ENCODE measurements at regions not wholly inside any gene's neighbourhood (a gene's known extent, or its start where the extent isn't known, plus 50 kb on each side); places are given as distances from the start of the nearest gene placed in this dataset.

DNA sequence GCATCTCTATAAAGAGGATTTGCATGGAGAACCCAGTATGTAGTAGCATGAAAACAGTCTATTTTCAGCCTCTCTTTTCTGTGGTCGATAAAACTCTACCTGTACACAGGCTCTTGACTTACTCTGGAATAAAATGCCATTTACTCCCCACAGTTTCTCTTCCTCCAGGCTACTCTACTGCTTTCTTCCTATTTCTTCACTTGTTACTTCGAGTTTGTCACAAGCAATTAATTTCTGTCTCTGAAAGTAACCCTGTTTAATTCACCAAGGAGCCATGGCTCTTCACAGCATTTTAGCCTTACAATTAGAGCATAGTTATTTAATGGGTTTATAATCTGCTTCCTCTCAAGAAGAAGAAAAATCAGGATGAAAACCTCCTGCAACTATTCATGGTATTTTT, 472.9 kb upstream of the PRKX start:
- TF ChIP-seq POLR2A (IDR thresholded peaks at IDR 0.05), result no peak
- TF ChIP-seq, protein P1, sequence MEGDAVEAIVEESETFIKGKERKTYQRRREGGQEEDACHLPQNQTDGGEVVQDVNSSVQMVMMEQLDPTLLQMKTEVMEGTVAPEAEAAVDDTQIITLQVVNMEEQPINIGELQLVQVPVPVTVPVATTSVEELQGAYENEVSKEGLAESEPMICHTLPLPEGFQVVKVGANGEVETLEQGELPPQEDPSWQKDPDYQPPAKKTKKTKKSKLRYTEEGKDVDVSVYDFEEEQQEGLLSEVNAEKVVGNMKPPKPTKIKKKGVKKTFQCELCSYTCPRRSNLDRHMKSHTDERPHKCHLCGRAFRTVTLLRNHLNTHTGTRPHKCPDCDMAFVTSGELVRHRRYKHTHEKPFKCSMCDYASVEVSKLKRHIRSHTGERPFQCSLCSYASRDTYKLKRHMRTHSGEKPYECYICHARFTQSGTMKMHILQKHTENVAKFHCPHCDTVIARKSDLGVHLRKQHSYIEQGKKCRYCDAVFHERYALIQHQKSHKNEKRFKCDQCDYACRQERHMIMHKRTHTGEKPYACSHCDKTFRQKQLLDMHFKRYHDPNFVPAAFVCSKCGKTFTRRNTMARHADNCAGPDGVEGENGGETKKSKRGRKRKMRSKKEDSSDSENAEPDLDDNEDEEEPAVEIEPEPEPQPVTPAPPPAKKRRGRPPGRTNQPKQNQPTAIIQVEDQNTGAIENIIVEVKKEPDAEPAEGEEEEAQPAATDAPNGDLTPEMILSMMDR (IDR thresholded peaks at IDR 0.05), result no peak
